Stimulated activated CD8-positive, alpha-beta memory T cell treated with anti-CD3 and anti-CD28 coated beads, Interleukin-4, amount 100 ng/mL, for 24 hours (primary cell): ENCODE measurements at regions not wholly inside any gene's neighbourhood (a gene's known extent, or its start where the extent isn't known, plus 50 kb on each side); places are given as distances from the start of the nearest gene placed in this dataset.

Experiments
- DNase-seq: peaks from one replicate; pipeline ENCODE4 v3.0.0-alpha.2; 2020; ENCODE audit warnings: low read depth

DNA sequence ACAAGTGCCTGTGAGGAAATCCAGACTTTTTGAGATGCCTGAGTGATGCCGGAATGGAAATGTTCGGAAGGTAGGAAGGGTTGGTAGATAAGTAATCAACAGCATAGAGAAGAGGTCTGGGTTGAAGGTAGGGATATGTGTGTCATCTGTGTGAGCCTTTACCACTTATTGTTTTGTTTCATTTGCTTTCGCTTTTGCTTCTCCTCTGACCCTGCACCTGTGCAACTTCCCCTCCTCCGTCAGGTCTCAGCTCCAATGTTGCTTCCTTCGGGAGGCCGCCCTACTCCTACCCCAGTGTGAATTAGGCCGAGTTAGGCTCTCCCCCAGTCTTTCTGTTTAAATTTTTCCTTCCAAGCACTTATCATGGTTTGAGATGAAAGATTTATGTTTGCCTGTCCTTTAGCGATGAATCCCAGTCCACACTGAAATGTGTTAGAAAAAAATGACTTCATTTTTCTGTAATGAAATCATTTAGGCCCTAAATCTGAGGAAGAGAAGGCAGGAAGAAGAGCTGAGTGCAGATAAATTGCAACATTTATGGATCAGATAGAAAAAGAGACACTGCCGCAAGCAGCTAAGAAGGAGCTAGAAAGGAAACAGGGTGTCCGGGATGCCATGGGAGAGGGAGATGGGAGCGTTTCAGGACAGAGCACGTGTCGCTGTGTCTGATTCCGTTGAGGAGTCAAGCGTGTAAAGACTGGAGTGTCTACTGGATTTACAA, 139.6 kb upstream of the PELI1 start:
- no peak for DNase-seq

DNA sequence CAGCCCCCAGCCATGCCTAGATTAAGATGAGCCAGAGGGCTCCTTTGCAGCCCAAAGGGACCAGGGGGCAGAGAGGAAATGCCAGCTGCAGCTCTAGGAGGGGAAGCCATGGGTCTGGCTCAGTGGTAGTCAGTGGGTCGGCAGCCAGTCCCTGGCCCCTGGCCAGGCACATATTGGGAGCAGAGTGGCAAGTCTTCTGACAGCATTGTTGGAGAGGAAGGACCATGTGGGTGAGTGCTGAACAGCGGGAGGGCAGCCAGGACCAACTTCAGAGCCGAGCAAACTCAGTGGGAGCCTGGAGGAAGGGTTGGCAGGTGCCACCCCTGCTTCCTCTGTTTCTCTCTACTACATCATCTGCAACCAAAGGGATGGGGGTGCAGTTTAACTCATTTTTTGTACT, 140.5 kb upstream of the PELI1 start:
- no peak for DNase-seq

DNA sequence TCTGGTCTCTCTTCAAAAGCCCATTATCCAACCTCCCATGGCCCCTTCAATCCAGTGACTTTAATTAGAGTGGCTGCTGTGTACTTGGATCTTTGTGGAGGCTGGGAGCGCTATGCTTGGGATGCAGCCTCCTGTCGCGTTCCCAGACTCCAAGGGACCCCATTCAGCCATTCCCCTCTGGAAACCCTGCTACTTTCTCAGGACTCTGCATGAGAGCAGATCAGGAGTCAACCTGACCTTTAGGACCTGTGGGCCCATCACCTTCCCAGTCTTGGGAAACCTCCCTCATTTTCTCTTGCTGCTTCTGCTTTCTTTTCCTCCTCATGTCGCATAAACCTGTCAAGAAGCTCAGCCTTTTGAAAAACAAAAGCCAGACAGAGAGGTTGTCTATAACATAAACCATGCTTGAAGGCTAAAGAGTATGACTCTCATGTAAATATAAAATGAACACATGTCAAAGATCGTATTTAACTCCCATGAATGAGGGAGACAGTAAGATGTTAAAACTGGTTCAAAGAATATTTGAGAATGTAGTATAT, 143.1 kb upstream of the PELI1 start:
- no peak for DNase-seq

DNA sequence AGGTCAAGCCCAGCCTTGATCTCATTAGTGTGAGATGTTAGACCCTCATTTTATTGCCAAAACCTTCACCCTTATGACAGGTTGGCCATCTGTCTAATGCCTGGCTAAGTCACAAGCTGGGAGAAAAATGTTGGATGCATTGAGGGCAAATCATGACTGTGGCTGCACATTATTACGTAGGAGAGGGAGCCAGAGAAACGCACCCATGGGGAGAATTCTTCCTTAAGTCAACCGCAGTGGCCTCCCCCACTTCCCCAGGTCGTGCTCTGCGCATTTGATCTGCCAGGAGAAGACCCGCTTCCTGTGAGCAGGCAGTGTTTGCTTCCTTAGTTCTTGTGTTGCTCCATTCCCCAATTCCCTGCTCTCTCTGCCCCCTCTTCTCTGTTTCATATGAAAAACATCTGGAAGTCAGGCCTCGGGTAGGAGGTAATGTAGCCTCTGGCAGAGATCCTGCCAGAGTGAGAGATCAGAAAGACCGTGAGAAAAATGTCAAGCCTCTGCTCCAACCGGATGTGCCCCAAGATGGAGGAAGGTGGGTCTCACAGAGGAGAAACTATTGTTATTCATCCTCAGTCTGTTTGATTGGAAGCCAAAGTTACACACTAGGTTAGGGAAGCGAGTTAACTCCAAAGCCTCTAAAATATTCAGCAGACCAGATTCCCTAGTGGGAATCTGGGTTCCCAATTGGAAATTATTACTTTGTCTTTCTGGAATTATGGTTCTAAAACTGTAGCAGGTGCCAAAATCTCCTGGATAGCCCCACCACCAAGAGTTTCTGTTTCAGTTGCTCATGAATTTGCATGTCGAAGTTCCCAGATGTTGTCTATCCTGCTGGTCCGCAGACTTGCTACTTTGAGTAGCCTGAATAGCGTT, 144.3 kb upstream of the PELI1 start:
- no peak for DNase-seq

DNA sequence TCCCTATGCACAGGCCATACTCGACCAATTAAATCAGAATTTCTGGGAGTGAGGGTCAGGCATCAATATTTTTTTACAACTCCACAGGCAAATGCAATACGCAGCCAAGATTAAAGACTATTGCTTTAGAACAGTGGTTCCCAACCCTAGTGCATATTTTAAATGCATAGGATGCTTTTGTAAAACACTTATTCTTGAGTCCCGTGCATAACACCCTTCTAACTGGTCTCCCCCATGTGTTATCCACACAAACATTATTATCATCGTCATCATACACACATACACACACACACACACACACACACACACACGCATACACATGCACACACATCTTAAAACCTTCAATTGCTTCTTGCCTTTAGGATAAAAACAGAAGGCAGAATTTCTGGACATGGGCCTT, 145.0 kb upstream of the PELI1 start:
- no peak for DNase-seq

DNA sequence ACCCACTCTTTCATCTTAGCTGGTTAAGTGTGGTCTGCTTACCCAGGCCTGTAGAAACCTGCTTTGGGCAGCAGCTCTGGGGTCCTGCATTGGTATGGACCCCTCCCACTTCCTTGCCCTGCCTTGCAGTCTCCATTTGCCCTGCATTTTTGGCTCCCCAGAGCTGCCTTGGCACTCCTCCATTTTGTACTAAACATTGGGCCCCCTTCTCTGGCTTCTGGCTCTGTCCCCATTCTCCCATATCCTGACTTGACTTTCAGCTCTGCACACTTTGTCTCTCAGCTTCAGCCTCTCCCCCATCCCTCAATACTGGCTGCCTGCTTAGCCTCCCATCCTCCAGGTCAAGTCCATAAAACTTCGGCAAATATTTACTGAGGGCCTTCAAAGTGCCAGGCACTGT, 145.5 kb upstream of the PELI1 start:
- DNase-seq: no peak

DNA sequence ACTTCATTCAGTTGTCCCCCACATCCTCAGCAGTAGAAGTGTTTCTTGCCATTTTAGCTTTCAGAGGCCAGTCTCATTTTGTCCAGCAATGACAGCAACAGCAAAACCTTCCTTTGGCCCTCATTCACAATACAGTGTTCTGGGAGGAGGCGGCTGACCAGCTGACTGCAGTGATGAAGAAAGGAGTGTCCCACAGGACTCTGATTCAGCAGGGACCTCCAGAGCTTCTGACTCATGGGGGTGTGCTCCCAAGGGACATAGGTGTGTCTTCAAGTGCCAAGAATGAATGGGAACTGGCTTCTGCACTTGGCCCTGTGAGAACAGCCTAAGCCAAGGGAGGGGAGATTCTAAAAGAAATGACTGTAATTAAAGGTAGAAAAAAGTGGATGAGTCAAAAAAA, 147.0 kb upstream of the PELI1 start:
- DNase-seq: no peak

DNA sequence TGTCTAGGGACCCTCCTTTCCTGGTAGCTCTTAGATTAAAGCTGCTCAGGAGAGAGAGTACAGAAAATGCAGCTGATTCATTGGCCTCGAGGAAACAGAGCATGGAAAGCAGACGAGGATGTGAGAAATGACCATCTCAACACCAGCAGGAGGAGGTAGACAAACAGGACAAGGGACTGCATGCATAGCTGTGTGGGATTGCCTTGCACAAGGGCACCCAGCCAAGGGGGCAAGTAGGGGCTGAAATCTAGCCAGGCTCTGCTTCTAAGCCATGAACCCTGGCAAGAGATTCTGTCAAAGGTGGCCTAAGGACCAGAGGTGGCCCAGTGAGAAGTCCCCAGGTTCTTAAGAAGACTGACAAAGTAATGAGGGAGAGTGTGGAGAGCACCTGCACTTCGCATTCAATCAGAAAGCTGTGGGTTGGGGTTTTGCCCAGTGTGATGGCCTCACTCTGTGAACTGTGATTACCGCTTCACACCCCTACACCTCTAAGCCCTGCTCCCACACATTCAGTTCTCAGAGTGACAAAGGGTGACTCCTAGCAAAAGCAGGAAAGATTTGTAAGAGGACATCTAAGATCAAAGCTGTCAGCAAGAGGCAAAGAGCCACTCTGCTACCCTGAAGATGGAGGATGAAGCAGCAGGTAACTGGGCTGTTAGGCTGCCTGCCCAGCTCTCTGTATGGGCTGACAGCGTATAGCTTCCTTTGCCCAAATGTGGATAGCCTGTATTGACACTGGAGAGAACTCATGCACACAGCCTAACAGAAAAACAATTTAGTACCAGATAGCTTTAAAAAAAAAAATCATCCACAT, 151.3 kb upstream of the PELI1 start:
- DNase-seq: peak; percentile 19

DNA sequence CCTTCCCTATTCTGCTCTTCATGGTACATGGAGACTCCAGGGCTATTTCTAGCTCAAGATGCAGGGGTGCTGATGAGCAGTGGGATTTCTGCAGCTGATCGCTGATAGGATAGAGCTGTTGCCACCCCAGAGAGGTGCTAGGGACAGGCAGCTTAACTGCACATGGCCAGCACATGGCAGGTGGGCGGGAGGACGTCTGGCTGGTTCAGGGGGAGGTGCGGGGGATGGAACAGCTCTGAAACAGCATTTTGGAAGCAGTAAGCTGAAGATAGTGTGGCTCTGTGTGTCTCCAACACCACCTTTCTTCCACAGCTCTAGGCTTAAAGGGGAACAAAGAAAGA, 151.9 kb upstream of the PELI1 start:
- DNase-seq: peak; percentile 20

DNA sequence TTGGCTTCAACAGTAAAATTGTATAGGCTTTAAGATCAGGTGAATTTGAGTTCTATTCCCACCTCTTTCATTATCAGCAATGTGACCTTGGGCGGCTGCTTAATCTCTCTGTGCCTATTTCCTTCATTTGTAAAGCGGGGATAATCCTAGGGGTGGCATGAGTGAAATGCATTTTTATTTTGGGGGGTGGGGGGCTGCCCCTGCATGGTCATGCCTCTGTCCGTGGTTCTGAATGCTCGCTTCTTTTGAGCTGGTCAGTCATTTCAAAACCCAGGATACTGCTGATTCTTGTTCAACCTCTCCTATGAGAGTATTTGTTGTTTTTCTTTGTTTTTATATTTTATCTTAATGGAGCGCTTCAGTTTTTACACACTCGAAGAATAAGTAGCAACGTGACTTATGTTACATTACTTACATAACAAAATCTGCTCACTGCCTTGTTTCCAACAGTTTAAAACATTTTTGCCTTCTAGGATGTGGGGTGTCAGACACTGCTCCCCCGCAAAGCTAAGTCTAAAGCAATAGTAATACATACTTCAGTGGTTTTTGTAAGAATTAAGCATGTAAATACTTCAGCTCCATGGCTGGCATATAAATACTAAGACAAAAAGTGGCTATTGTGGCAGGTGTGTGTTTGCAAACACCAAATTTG, 152.6 kb upstream of the PELI1 start:
- no peak for DNase-seq

DNA sequence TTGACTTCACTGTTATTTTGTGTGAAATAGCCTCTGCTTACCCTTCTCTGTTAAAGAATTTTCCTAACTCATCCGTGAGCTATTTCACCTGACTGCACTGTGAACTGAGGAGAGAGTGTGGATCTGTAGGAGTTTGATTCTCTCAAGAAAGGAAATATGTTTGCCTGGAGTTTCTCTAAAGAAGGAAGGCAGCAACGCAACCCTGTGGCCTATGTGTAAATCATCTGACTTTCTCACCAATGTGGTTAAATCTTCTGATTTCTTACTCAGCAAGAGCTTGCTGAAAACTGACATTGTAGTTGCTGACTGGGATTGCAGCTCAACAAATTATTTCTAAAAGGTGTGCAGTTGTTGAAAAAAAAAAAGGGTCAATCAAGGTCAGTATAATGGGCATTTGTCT, 153.9 kb upstream of the PELI1 start:
- no peak for DNase-seq

DNA sequence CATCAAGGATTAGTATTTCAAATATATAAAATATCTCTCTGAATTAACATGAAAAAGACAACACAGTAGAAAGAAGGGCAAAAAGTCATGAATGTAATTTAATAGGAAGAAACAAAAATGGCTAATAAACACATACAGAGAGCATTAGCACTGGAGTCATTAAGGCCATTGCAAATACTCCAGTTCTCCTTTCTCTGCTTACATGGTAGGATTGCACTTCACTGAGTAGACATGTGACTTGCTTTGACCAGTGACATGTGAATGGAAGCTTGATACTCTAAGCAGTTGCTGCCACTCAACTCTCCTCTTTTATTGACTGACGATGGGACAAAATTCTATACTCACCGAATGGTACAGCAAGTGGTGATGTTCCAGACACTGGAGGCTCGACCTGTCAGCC, 153.9 kb upstream of the LGALSL start:
- DNase-seq: no peak

DNA sequence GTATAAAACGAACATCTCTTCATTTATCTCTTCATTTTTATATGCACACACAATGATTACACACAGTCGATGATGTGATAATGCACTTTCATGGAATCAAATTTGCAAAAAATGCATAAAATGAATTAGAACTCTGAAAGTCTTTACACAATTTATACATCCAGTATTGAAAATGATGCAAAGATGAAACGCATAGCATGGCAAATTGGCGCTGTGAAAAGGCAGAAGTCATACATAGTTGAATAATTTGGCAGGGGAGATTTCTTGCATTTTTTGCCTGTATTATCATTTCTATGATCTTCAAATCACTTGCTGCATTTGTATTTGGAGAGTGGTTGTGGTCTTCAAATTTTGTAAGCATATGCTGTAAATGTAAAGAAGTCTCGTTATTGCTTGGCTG, 150.7 kb upstream of the LGALSL start:
- no peak for DNase-seq

DNA sequence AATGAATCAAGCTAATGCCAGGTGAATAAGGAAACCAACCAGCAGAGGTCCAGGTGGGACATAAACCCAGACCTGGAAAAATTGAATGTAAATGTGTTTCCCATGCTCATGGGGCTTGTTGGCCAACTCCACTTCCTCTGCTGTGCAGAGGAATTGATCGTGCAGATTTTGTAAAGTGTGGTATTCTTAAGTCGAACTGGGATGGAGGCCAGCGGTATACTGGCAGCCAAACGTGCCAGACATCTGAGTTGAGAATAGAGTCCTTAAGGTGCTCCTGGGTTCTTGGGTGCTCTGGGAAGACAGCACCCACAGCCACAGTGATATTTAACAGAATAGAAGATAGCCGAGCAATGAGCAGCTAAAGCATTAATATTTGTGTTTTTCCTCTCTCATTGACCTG, 146.5 kb upstream of the LGALSL start:
- no peak for DNase-seq

DNA sequence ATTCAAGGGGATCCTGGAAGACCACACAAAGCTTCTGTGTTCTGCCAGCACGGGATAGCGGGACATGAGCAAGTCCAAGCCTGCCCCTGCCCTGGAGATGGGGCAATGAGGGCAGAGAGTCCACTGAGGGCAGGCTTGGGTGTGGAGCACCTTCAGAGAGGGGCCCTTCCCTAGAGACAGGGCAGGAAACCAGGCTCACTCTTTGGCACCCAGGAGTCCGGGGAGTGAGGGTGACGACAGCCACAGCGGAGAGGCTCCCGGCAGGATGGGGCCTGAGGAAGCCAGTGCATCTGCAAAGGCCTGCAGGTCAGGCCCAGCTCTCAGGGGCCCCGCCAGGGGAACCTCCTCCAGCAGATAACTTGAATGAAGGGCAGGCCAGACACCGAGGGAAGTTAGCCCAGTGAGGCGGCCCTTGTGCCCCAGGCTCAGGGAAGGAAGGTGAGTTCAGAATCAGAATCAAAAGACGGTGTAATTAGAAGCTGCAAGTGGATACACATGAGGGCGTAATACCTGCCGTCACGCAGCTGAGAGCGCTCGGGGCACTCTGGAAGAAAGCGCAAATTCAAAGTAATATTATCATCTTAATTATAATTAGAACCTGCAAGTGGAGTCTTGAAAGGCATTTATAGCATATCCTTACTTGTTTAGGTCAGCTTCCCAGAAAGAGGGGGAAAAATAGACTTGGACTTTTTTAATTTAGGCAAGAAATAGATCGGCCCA, 142.6 kb upstream of the LGALSL start:
- no peak for DNase-seq

DNA sequence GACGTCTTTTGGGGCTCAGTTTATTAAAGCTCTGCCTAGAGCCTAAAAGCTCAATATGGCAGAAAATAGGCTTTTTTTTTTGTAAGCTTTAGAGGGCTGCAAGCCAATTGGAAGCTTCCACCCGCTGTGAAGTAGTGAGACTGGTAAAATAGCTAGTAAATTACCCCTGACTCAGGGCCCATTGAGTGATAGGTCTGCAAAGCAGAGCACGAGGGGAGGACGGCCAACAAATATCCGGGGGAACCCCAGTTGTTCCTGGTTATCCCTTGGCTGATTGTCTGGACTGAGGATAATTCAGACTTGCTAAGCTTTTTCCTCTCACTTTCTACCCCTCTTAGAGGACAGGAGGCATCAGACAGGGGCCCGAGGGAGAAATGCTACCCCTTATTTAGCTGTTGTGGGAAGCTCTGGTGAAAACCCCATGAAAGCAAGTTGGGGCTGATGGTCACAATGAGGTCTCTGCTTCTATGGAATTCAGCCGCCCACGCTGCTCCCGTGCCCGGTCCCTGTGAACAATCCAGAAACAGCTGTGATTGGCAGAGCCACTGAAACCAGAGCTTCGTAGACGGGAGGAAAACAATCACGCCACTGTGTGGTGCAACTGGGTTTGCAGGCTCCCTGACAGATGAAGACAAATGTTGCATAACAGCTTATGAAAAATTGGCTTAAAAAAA, 141.9 kb upstream of the LGALSL start:
- DNase-seq: no peak

DNA sequence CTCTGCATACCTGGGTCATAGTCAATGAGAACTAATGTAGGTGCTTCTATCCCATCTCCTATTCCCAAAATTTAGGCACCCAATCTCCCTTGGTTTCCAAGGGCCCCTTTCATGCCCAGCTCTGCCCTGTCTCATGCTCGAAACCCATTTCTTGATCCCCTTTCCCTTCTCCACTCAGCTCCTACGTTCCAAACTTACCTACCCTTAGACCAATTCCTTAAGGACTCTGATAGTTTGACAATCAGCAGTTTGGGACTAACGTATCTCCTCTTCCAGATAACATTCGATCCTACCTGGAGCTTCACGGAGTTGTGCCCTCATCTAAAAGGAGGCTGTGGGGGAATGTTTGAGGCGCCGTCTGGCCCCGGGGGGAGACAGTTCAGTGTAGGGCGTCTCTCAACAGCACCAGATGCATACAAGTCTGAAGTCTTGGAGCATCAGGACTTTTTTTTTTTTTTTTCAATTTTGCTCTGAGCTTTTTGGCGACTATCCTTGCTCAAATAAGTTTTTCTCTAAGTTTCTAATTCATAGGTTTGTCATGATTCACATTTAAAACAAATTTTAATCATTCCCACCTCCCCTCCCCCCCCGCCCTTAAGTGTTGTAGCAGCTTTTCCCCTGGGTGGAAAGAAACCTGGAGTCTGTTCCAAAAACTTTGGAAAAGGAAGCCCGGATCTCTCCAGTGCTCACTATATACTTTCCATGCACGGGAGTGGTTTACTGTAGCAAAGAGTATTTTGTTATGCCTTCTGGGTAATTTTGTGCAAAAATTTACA, 141.2 kb upstream of the LGALSL start:
- no peak for DNase-seq

DNA sequence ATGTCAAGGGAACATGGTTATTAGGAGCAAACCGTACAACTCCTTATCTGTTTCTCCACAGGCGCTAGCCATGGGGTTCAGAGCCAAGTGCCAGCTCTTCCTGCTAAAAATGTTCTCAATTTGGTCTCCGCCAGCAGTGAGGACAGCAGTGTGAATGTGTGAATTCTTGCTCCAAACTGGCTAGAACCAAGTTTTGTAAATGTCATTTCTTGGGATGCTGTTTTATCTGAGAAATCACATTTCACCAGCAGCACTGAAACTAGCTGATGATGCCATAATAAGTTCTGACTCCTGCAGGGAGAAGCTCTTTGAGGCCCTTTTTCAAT, 140.6 kb upstream of the LGALSL start:
- no peak for DNase-seq

DNA sequence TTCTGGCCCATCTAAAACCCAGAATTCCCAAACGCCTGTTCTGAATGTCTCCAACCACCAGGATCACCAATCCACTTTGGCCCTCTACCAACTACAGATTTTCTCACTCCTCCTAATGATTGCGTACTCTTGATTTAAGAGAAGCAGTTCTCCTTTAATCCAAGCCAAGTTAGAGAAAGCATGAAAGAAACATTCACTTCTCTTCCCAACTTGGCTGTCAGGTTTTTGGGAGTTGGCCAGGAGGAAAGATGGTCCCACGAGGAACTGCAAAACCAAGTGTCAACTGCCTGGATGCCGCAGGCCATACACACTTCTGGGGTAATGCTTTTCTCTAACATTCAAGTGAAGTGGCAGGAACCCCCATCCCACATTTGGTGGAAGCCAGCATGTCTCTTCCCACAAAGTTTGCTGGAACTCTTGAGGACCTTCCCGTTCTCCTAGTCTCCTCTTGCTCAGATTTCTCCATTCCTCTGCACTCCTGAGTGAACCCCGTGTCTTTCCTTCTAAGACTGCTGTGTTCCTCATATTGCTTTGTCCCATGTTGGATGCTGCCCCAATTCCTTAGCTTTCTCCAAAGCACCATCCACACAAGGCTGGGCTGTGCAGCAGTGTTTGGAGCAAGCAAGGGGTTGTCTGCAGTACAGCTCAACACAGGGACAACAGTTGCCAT, 138.5 kb upstream of the LGALSL start:
- DNase-seq: no peak
